Ishikawa (cell line): ENCODE measurements at regions not wholly inside any gene's neighbourhood (a gene's known extent, or its start where the extent isn't known, plus 50 kb on each side); places are given as distances from the start of the nearest gene placed in this dataset.

Experiments used
- CEBPB ChIP-seq: IDR thresholded peaks from 2 replicates; pipeline ENCODE4 v1.6.1; 2012
- CREB1 ChIP-seq: IDR thresholded peaks from 2 replicates; pipeline ENCODE4 v1.6.1; 2012; ENCODE audit warnings: low read depth
- EGR1 ChIP-seq: IDR thresholded peaks from 2 replicates; pipeline ENCODE4 v1.6.1; 2012
- EP300 ChIP-seq: IDR thresholded peaks from 2 replicates; pipeline ENCODE4 v1.6.1; 2012; ENCODE audit warnings: borderline replicate concordance
- FOXM1 ChIP-seq: IDR thresholded peaks from 2 replicates; pipeline ENCODE4 v1.6.1; 2012; ENCODE audit warnings: low read depth, borderline replicate concordance
- NFIC ChIP-seq: IDR thresholded peaks from 2 replicates; pipeline ENCODE4 v1.6.1; 2012
- RAD21 ChIP-seq: IDR thresholded peaks from 2 replicates; pipeline ENCODE4 v1.6.1; 2012; ENCODE audit warnings: low read depth
- TCF12 ChIP-seq: IDR thresholded peaks from 2 replicates; pipeline ENCODE4 v1.6.1; 2012; ENCODE audit warnings: low read depth
- TEAD4 ChIP-seq: IDR thresholded peaks from 2 replicates; pipeline ENCODE4 v1.6.1; 2012
- USF1 ChIP-seq: IDR thresholded peaks from 2 replicates; pipeline ENCODE4 v1.6.1; 2012
- ZBTB7A ChIP-seq: IDR thresholded peaks from 2 replicates; pipeline ENCODE4 v1.6.1; 2012; ENCODE audit warnings: low read depth
- TF ChIP-seq, protein P1 (sequence below): IDR thresholded peaks from 2 replicates; pipeline ENCODE4 v1.6.1; 2012; ENCODE audit warnings: low read depth, mild to moderate bottlenecking
- TF ChIP-seq, protein P2 (sequence below): IDR thresholded peaks from 2 replicates; pipeline ENCODE4 v1.6.1; 2012

DNA sequence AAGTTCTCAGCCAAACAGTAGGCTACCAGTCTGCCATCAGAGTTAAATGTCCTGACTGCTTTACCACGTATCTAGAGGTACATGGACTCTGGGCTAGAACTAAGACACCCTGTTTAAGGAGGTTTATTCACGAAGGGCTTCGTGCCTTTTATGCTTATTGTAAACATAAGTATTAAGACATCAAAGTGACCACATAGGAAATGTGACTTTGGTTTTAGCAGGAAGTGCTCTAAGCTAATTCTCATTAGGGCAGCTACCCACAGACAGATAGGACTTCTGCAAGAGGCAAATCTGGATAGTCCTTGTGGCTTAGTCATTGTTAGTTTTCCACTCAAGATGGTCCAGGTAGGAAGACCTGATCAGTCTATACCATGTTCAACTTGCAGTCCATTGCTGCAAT is 233.3 kb upstream of the MGAT5 start:
- TF ChIP-seq CEBPB, result no peak
- no peak for TF ChIP-seq RAD21
- TF ChIP-seq TEAD4, result no peak
- TF ChIP-seq, protein P1, sequence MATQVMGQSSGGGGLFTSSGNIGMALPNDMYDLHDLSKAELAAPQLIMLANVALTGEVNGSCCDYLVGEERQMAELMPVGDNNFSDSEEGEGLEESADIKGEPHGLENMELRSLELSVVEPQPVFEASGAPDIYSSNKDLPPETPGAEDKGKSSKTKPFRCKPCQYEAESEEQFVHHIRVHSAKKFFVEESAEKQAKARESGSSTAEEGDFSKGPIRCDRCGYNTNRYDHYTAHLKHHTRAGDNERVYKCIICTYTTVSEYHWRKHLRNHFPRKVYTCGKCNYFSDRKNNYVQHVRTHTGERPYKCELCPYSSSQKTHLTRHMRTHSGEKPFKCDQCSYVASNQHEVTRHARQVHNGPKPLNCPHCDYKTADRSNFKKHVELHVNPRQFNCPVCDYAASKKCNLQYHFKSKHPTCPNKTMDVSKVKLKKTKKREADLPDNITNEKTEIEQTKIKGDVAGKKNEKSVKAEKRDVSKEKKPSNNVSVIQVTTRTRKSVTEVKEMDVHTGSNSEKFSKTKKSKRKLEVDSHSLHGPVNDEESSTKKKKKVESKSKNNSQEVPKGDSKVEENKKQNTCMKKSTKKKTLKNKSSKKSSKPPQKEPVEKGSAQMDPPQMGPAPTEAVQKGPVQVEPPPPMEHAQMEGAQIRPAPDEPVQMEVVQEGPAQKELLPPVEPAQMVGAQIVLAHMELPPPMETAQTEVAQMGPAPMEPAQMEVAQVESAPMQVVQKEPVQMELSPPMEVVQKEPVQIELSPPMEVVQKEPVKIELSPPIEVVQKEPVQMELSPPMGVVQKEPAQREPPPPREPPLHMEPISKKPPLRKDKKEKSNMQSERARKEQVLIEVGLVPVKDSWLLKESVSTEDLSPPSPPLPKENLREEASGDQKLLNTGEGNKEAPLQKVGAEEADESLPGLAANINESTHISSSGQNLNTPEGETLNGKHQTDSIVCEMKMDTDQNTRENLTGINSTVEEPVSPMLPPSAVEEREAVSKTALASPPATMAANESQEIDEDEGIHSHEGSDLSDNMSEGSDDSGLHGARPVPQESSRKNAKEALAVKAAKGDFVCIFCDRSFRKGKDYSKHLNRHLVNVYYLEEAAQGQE, result no peak
- no peak for TF ChIP-seq FOXM1

GRCh38 chr2:134021830-134022524 is 231.9 kb upstream of the MGAT5 start:
- TF ChIP-seq FOXM1 (no peak), USF1 (no peak), EP300 (no peak), CREB1 (no peak), EGR1 (no peak), TCF12 (no peak), NFIC (no peak)

GRCh38 chr2:134023854-134024253 is 230.0 kb upstream of the MGAT5 start:
- no peak for TF ChIP-seq EGR1

DNA sequence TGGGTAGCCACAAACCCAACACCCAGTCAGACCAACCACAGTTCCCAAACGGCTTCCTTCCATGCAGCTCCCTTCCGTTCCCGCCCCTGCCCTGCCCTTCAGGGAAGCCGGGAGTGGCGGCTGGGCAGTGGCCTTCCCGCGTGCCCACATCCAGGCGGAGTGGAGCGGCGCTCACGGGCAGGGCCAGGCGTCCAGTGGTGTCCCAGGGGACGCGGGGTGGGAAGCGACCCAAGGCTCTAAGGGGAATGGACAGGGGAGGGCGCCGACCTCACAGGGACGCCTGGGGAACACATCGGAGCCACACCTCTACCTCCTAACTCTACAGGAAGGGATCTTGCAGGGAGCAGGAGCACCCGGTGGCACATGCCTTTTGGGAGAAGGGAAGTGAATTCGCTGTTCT is 225.9 kb upstream of the MGAT5 start:
- TF ChIP-seq EGR1 (no peak), USF1 (no peak), CREB1 (no peak), CEBPB (no peak), EP300 (no peak), RAD21 (no peak), NFIC (no peak)
- TF ChIP-seq, protein P1, result no peak

DNA sequence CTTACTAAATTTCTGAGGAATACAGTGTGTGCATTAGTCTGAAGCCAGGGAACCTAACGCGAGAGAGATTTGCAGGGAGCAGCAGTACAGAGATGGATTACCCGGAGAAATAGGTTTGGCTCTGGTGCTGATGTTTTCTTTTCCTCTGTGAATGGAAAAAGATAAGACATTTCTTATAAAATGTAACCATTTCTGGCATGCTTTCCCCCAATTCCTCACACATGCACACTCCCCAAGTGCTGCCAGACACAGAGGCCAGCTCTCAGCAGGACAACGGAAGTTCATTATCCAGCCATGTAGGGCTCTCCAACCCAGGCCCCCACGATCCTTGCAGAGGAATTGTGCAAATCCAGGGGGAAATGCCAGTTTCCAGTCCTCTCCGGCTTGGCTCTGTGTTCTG is 224.5 kb upstream of the MGAT5 start:
- TF ChIP-seq TEAD4 (no peak), EGR1 (no peak), USF1 (no peak), ZBTB7A (no peak), TCF12 (no peak), CREB1 (no peak), CEBPB (no peak), FOXM1 (no peak), EP300 (no peak), NFIC (no peak)
- TF ChIP-seq, protein P1, result no peak
- TF ChIP-seq, protein P2, sequence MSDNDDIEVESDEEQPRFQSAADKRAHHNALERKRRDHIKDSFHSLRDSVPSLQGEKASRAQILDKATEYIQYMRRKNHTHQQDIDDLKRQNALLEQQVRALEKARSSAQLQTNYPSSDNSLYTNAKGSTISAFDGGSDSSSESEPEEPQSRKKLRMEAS, result no peak
